GM12873 (cell line): ENCODE measurements at regions not wholly inside any gene's neighbourhood (a gene's known extent, or its start where the extent isn't known, plus 50 kb on each side); places are given as distances from the start of the nearest gene placed in this dataset.

ENCODE experiments used
- TF ChIP-seq, protein P1 (sequence below): IDR thresholded peaks from 2 replicates; pipeline ENCODE4 v1.5.1; 2012; ENCODE audit warnings: low read depth, mild to moderate bottlenecking, moderate library complexity, low read length, control low read depth; ENCODE audit not compliant: insufficient read depth; ENCODE audit errors: missing control alignments

DNA sequence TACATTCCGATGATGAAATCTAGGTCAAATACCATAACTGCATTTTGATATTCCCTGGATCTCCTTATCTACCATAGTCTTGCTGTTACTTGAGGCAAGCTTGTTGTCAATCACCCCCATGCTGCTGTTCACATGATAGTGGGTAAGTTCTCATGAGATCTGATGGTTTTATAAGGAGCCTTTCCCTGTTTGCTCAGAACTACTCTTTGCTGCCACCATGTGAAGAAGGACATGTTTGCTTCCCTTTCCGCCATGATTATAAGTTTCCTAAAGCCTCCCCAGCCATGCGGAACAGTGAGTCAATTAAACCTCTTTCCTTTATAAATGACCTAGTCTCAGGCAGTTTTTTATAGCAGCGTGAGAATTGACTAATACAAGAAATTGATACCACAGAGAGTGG, 432.0 kb downstream of the GLUD2 start:
- TF ChIP-seq, protein P1, sequence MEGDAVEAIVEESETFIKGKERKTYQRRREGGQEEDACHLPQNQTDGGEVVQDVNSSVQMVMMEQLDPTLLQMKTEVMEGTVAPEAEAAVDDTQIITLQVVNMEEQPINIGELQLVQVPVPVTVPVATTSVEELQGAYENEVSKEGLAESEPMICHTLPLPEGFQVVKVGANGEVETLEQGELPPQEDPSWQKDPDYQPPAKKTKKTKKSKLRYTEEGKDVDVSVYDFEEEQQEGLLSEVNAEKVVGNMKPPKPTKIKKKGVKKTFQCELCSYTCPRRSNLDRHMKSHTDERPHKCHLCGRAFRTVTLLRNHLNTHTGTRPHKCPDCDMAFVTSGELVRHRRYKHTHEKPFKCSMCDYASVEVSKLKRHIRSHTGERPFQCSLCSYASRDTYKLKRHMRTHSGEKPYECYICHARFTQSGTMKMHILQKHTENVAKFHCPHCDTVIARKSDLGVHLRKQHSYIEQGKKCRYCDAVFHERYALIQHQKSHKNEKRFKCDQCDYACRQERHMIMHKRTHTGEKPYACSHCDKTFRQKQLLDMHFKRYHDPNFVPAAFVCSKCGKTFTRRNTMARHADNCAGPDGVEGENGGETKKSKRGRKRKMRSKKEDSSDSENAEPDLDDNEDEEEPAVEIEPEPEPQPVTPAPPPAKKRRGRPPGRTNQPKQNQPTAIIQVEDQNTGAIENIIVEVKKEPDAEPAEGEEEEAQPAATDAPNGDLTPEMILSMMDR: no peak

DNA sequence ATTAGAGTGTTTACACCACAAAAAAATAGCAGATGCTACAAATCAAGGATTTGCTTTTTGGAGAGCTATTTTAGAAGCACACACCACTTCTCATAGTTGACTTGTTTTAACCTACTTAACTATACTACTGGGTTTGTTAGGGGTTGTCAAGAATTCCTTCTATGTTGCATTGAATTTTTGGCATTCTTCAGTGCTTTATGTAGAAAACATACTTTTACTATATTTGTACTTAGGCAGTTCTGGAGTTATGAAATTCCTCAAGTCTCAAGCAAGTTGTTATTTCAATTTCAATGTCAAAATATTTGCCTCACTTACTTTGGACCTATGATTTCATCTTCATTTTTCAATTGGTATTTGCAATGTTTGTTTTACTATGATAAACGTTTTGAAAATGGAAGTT, 449.6 kb downstream of the GLUD2 start:
- TF ChIP-seq, protein P1: no peak

DNA sequence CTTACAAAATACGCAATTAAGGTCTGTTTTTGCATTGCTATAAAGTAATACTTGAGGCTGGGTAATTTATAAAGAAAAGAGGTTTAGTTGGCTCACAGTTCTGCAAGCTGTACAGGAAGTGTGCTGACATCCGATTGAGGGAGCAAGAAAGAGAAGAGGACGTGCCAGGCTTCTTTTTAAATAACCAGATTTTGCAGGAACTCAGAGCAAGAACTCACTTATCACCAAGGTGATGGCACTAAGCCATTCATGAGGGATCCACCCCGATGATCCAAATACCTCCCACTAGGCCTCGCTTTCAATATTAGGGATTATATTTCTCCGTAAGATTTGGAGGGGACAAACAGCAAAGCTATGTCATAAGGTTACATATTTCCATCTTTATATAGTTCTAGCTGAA, 456.7 kb downstream of the GLUD2 start:
- TF ChIP-seq, protein P1: no peak

DNA sequence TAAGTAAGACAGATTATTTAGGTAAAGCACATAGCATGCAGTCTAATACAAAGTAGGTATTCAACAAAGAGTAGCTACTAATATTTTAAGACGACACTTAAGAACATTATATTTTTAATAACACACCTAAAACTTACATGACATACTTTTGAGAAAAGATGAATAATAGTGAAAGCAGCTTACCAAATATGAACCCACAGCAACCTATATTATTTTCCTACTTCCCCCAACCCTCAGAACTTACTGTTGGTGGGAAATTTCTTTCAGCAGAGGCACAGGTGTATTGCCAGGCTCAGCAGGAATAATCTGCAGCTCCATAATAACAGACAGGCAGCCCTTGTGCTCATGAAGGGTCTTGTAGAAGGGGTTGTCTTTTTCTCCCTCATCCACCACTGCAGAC, 498.9 kb downstream of the GLUD2 start:
- TF ChIP-seq, protein P1: no peak

DNA sequence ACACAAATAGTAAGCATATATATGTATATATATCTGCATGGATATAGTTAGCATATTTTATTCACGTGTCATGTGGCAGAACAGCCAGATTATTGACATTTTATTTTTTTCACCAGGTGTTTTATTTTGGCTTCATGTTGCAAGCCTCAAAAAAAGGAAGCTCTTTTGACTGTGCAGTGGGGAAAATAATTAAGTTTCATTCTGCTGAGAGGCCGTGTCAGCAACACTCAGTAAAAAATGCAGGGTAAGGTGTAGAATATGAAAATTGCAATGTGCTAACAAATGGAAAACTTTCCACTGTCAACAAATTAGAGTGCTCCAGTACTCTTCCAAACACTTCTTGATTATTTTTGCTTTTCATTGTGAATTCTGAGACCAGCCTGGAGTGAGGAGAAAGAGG, 511.5 kb downstream of the GLUD2 start:
- TF ChIP-seq, protein P1: no peak

DNA sequence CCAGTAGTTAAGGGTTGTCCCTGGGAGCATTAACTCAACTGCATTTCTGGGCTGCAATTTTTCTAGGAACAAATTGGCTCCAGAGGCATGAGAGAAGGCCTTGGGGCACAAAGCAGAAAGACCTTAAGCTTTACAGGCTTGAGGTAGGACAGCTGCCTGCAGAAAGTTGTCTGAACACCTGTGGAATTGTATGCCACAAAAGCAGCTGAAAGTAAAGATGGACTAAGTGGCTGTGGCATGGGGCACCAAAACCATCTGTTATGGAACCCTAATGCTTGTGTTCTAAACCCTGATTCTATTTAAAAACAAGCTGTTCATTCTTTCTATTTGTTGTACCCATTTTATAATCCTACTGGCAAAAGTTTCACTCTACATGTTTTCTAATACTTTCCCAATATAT, 515.2 kb downstream of the GLUD2 start:
- TF ChIP-seq, protein P1: no peak

DNA sequence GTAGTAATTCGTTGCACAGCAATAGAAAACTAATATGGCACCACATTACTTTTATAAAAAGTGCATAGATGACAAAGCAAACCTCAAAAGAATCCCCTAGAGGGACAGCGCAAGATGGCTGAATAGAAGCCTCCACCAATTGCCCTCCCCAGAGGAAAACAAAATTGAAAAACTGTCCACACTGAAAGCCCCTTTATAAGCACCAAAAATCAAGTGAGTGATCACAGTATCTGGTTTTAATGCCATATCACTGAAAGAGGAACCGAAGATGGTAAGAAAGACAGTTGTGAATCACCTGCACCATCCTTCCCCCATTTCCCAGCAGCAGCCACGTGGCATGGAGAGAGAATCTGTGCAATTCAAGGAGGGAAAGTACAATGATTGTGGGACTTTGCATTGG, 522.2 kb downstream of the GLUD2 start:
- TF ChIP-seq, protein P1: no peak
